ENCODE measurements at regions not wholly inside any gene's neighbourhood (a gene's known extent, or its start where the extent isn't known, plus 50 kb on each side); places are given as distances from the start of the nearest gene placed in this dataset.

GRCh38 chr12:92439420-92439805 lies 263.4 kb upstream of the PLEKHG7 start:
- no peak overlapping the region for H3K4me3 ChIP-seq (ENCODE audit: insufficient read depth, low read depth, low read length, poor library complexity, severe bottlenecking)
- no peak overlapping the region for H3K27ac ChIP-seq (ENCODE audit: insufficient read depth, low read length, poor library complexity, severe bottlenecking)
- no peak for DNase-seq
- H3K27me3 ChIP-seq (replicated peaks; ENCODE audit: control insufficient read depth, insufficient read depth, low read length, poor library complexity, severe bottlenecking): no peaks in the 10 kb centered on the region
- H3K9me3 ChIP-seq (ENCODE audit: control insufficient read depth, low read length): no peaks in the 10 kb centered on the region
- no peaks in the 10 kb centered on the region for H3K4me1 ChIP-seq (ENCODE audit: control insufficient read depth, insufficient read depth, low read length, poor library complexity, severe bottlenecking)
- H3K36me3 ChIP-seq (ENCODE audit: control insufficient read depth, insufficient read depth, low read length): no peaks in the 10 kb centered on the region

- Histone ChIP-seq H3K27me3 (replicated peaks; ENCODE audit: control insufficient read depth, insufficient read depth, low read length, poor library complexity, severe bottlenecking) (no peaks in the 10 kb centered on the region), H3K27ac (ENCODE audit: insufficient read depth, low read length, poor library complexity, severe bottlenecking) (no peak overlapping the region), H3K4me3 (ENCODE audit: insufficient read depth, low read depth, low read length, poor library complexity, severe bottlenecking) (no peak overlapping the region), H3K9me3 (ENCODE audit: control insufficient read depth, low read length) (no peaks in the 10 kb centered on the region), H3K4me1 (ENCODE audit: control insufficient read depth, insufficient read depth, low read length, poor library complexity, severe bottlenecking) (no peaks in the 10 kb centered on the region), H3K36me3 (ENCODE audit: control insufficient read depth, insufficient read depth, low read length) (no peaks in the 10 kb centered on the region)
- DNase-seq: no peak
Measured at GRCh38 chr12:92438641-92439419, 264.0 kb upstream of the PLEKHG7 start.

GRCh38 chr12:92437452-92437851 lies 265.3 kb upstream of the PLEKHG7 start:
- Histone ChIP-seq H3K36me3 (ENCODE audit: control insufficient read depth, insufficient read depth, low read length) (no peaks in the 10 kb centered on the region), H3K4me3 (ENCODE audit: insufficient read depth, low read depth, low read length, poor library complexity, severe bottlenecking) (no peak overlapping the region), H3K9me3 (ENCODE audit: control insufficient read depth, low read length) (no peaks in the 10 kb centered on the region), H3K27me3 (replicated peaks; ENCODE audit: control insufficient read depth, insufficient read depth, low read length, poor library complexity, severe bottlenecking) (no peaks in the 10 kb centered on the region), H3K4me1 (ENCODE audit: control insufficient read depth, insufficient read depth, low read length, poor library complexity, severe bottlenecking) (no peaks in the 10 kb centered on the region), H3K27ac (ENCODE audit: insufficient read depth, low read length, poor library complexity, severe bottlenecking) (no peak overlapping the region)
- no peak for DNase-seq

GRCh38 chr12:92436856-92437255 lies 265.9 kb upstream of the PLEKHG7 start:
- Histone ChIP-seq H3K9me3 (ENCODE audit: control insufficient read depth, low read length) (no peaks in the 10 kb centered on the region), H3K36me3 (ENCODE audit: control insufficient read depth, insufficient read depth, low read length) (no peaks in the 10 kb centered on the region), H3K4me3 (ENCODE audit: insufficient read depth, low read depth, low read length, poor library complexity, severe bottlenecking) (no peak overlapping the region), H3K27ac (ENCODE audit: insufficient read depth, low read length, poor library complexity, severe bottlenecking) (no peak overlapping the region), H3K4me1 (ENCODE audit: control insufficient read depth, insufficient read depth, low read length, poor library complexity, severe bottlenecking) (no peaks in the 10 kb centered on the region), H3K27me3 (replicated peaks; ENCODE audit: control insufficient read depth, insufficient read depth, low read length, poor library complexity, severe bottlenecking) (no peaks in the 10 kb centered on the region)
- no peak for DNase-seq

- no peaks in the 10 kb centered on the region for H3K4me1 ChIP-seq (ENCODE audit: control insufficient read depth, insufficient read depth, low read length, poor library complexity, severe bottlenecking)
- H3K4me3 ChIP-seq (ENCODE audit: insufficient read depth, low read depth, low read length, poor library complexity, severe bottlenecking): no peak overlapping the region
- no peaks in the 10 kb centered on the region for H3K27me3 ChIP-seq (replicated peaks; ENCODE audit: control insufficient read depth, insufficient read depth, low read length, poor library complexity, severe bottlenecking)
- no peak overlapping the region for H3K27ac ChIP-seq (ENCODE audit: insufficient read depth, low read length, poor library complexity, severe bottlenecking)
- H3K36me3 ChIP-seq (ENCODE audit: control insufficient read depth, insufficient read depth, low read length): no peaks in the 10 kb centered on the region
- H3K9me3 ChIP-seq (ENCODE audit: control insufficient read depth, low read length): no peaks in the 10 kb centered on the region
- DNase-seq: no peak
Measured at GRCh38 chr12:92434607-92435025, 268.2 kb upstream of the PLEKHG7 start.

- DNase-seq: no peak
- H3K36me3 ChIP-seq (ENCODE audit: control insufficient read depth, insufficient read depth, low read length): no peaks in the 10 kb centered on the region
- no peak overlapping the region for H3K4me3 ChIP-seq (ENCODE audit: insufficient read depth, low read depth, low read length, poor library complexity, severe bottlenecking)
- H3K4me1 ChIP-seq (ENCODE audit: control insufficient read depth, insufficient read depth, low read length, poor library complexity, severe bottlenecking): no peaks in the 10 kb centered on the region
- H3K27me3 ChIP-seq (replicated peaks; ENCODE audit: control insufficient read depth, insufficient read depth, low read length, poor library complexity, severe bottlenecking): no peaks in the 10 kb centered on the region
- no peak overlapping the region for H3K27ac ChIP-seq (ENCODE audit: insufficient read depth, low read length, poor library complexity, severe bottlenecking)
- no peaks in the 10 kb centered on the region for H3K9me3 ChIP-seq (ENCODE audit: control insufficient read depth, low read length)
Measured at GRCh38 chr12:92432724-92433441, 269.9 kb upstream of the PLEKHG7 start.

GRCh38 chr12:92431146-92431545 lies 271.6 kb upstream of the PLEKHG7 start:
- Histone ChIP-seq H3K27me3 (replicated peaks; ENCODE audit: control insufficient read depth, insufficient read depth, low read length, poor library complexity, severe bottlenecking) (no peaks in the 10 kb centered on the region), H3K9me3 (ENCODE audit: control insufficient read depth, low read length) (no peaks in the 10 kb centered on the region), H3K27ac (ENCODE audit: insufficient read depth, low read length, poor library complexity, severe bottlenecking) (no peak overlapping the region), H3K36me3 (ENCODE audit: control insufficient read depth, insufficient read depth, low read length) (no peaks in the 10 kb centered on the region), H3K4me3 (ENCODE audit: insufficient read depth, low read depth, low read length, poor library complexity, severe bottlenecking) (no peak overlapping the region), H3K4me1 (ENCODE audit: control insufficient read depth, insufficient read depth, low read length, poor library complexity, severe bottlenecking) (no peaks in the 10 kb centered on the region)
- no peak for DNase-seq

GRCh38 chr12:92426332-92426731 lies 276.5 kb upstream of the PLEKHG7 start:
- H3K36me3 ChIP-seq (ENCODE audit: control insufficient read depth, insufficient read depth, low read length): no peaks in the 10 kb centered on the region
- H3K9me3 ChIP-seq (ENCODE audit: control insufficient read depth, low read length): no peaks in the 10 kb centered on the region
- H3K4me3 ChIP-seq (ENCODE audit: insufficient read depth, low read depth, low read length, poor library complexity, severe bottlenecking): no peak overlapping the region
- H3K27me3 ChIP-seq (replicated peaks; ENCODE audit: control insufficient read depth, insufficient read depth, low read length, poor library complexity, severe bottlenecking): no peaks in the 10 kb centered on the region
- H3K27ac ChIP-seq (ENCODE audit: insufficient read depth, low read length, poor library complexity, severe bottlenecking): no peak overlapping the region
- H3K4me1 ChIP-seq (ENCODE audit: control insufficient read depth, insufficient read depth, low read length, poor library complexity, severe bottlenecking): no peaks in the 10 kb centered on the region
- no peak for DNase-seq

- Histone ChIP-seq H3K36me3 (ENCODE audit: control insufficient read depth, insufficient read depth, low read length) (no peaks in the 10 kb centered on the region), H3K27ac (ENCODE audit: insufficient read depth, low read length, poor library complexity, severe bottlenecking) (no peak overlapping the region)
Measured at GRCh38 chr12:92425165-92425564, 277.6 kb upstream of the PLEKHG7 start.

GRCh38 chr12:92424338-92424737 lies 278.5 kb upstream of the PLEKHG7 start:
- Histone ChIP-seq H3K4me1 (ENCODE audit: control insufficient read depth, insufficient read depth, low read length, poor library complexity, severe bottlenecking) (no peaks in the 10 kb centered on the region), H3K27ac (ENCODE audit: insufficient read depth, low read length, poor library complexity, severe bottlenecking) (no peak overlapping the region), H3K36me3 (ENCODE audit: control insufficient read depth, insufficient read depth, low read length) (no peaks in the 10 kb centered on the region), H3K9me3 (ENCODE audit: control insufficient read depth, low read length) (no peaks in the 10 kb centered on the region), H3K27me3 (replicated peaks; ENCODE audit: control insufficient read depth, insufficient read depth, low read length, poor library complexity, severe bottlenecking) (no peaks in the 10 kb centered on the region), H3K4me3 (ENCODE audit: insufficient read depth, low read depth, low read length, poor library complexity, severe bottlenecking) (no peak overlapping the region)
- DNase-seq: no peak

More at GRCh38 chr12:92425165-92425564, 277.6 kb upstream of the PLEKHG7 start:
- DNase-seq: no peak
- Histone ChIP-seq H3K27me3 (replicated peaks; ENCODE audit: control insufficient read depth, insufficient read depth, low read length, poor library complexity, severe bottlenecking) (no peaks in the 10 kb centered on the region), H3K4me1 (ENCODE audit: control insufficient read depth, insufficient read depth, low read length, poor library complexity, severe bottlenecking) (no peaks in the 10 kb centered on the region), H3K9me3 (ENCODE audit: control insufficient read depth, low read length) (no peaks in the 10 kb centered on the region), H3K4me3 (ENCODE audit: insufficient read depth, low read depth, low read length, poor library complexity, severe bottlenecking) (no peak overlapping the region)

Data from effector memory CD4-positive, alpha-beta T cell (primary cell).